SK-N-SH (cell line): ENCODE measurements at regions not wholly inside any gene's neighbourhood (a gene's known extent, or its start where the extent isn't known, plus 50 kb on each side); places are given as distances from the start of the nearest gene placed in this dataset.

Experiments
- CTCF ChIP-seq: fragments of 200-600 bp; sonication (generic); IDR thresholded peaks from 2 replicates; pipeline ENCODE4 v1.6.1; 2017; ENCODE audit warnings: antibody characterized with exemption, mild to moderate bottlenecking, moderate library complexity
- EP300 ChIP-seq, 2 experiments: IDR thresholded peaks; 2 replicates each; pipeline versions ENCODE4 v1.4.0 to v1.6.1; 2012; ENCODE audit warnings: borderline replicate concordance in 1 of 2, low read depth in 1 of 2, low read length in 1 of 2
- EZH2phosphoT487 ChIP-seq: fragments of 200-600 bp; sonication (generic); IDR thresholded peaks from 2 replicates; pipeline ENCODE4 v1.6.1; 2017; ENCODE audit warnings: low read depth, mixed run types, mild to moderate bottlenecking, antibody characterized with exemption, moderate library complexity, borderline replicate concordance
- MAX ChIP-seq: IDR thresholded peaks from 2 replicates; pipeline ENCODE4 v1.4.0; 2012; ENCODE audit warnings: low read depth
- NRF1 ChIP-seq: IDR thresholded peaks from 2 replicates; pipeline ENCODE4 v1.6.1; 2012; ENCODE audit warnings: low read depth, mild to moderate bottlenecking, low read length
- POLR2AphosphoS5 ChIP-seq: IDR thresholded peaks from 2 replicates; pipeline ENCODE4 v1.6.1; 2012; ENCODE audit warnings: low read depth, low read length
- RAD21 ChIP-seq: IDR thresholded peaks from 2 replicates; pipeline ENCODE4 v1.6.1; 2012; ENCODE audit warnings: mild to moderate bottlenecking, low read length
- RXRA ChIP-seq: IDR thresholded peaks from 2 replicates; pipeline ENCODE4 v1.4.0; 2012; ENCODE audit warnings: low read depth, mild to moderate bottlenecking, borderline replicate concordance
- TAF1 ChIP-seq: IDR thresholded peaks from 2 replicates; pipeline ENCODE4 v1.6.1; 2012; ENCODE audit warnings: low read depth, mild to moderate bottlenecking, low read length, moderate library complexity, borderline replicate concordance
- TCF12 ChIP-seq: IDR thresholded peaks from 2 replicates; pipeline ENCODE4 v1.4.0; 2012
- TEAD4 ChIP-seq: IDR thresholded peaks from 2 replicates; pipeline ENCODE4 v1.4.0; 2012; ENCODE audit warnings: mild to moderate bottlenecking, borderline replicate concordance; ENCODE audit not compliant: insufficient read depth
- USF1 ChIP-seq: IDR thresholded peaks from 2 replicates; pipeline ENCODE4 v1.4.0; 2012; ENCODE audit warnings: low read depth, borderline replicate concordance

DNA sequence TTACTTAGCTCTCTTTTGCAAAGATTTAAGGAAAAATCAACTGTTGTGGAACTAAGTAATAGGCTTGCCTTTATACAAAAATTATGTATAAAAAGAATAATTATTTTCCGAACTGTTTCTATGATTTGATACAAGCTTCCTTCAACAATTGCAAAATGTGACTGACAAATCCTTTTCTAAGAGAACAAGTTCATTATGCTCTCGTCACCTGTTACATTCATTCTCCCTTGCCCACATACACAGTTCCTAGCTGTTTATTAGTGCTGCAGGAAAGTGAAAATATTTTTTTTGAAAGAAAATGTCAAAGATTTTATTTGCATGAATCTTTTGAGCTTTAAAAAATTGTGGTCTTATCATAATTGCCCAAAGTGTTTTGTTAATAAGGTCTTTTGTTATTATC lies 466.2 kb downstream of the USP25 start:
- TF ChIP-seq TAF1: no peak
- TF ChIP-seq POLR2AphosphoS5: no peak
- no peak for TF ChIP-seq RAD21
- no peak for TF ChIP-seq CTCF
- no peak for TF ChIP-seq RXRA
- TF ChIP-seq TCF12: no peak
- no peak for TF ChIP-seq MAX
- TF ChIP-seq EZH2phosphoT487: no peak
- TF ChIP-seq NRF1: no peak
- TF ChIP-seq TEAD4: no peak
- TF ChIP-seq USF1: no peak
- no peak for TF ChIP-seq EP300 (IDR thresholded peaks at IDR 0.05; ENCODE audit: borderline replicate concordance in 1 of 2, low read depth in 1 of 2, low read length in 1 of 2)
